GM12873 (cell line): ENCODE measurements at regions not wholly inside any gene's neighbourhood (a gene's known extent, or its start where the extent isn't known, plus 50 kb on each side); places are given as distances from the start of the nearest gene placed in this dataset.

Experiments used
- CTCF ChIP-seq: IDR thresholded peaks from 2 replicates; pipeline ENCODE4 v1.5.1; 2012; ENCODE audit warnings: low read depth, mild to moderate bottlenecking, moderate library complexity, low read length, control low read depth; ENCODE audit not compliant: insufficient read depth; ENCODE audit errors: missing control alignments

- TF ChIP-seq CTCF = no peak
These were observed 129.3 kb upstream of the NECTIN1 start for GRCh38 chr11:119858288-119858687.

- no peak for TF ChIP-seq CTCF
These were observed 127.9 kb upstream of the NECTIN1 start for GRCh38 chr11:119856681-119857485.

- TF ChIP-seq CTCF = no peak
These were observed 126.1 kb upstream of the NECTIN1 start for GRCh38 chr11:119855066-119855465.

GRCh38 chr11:119854521-119854920 lies 125.5 kb upstream of the NECTIN1 start:
- no peak for TF ChIP-seq CTCF

- TF ChIP-seq CTCF = no peak
These were observed 124.8 kb upstream of the NECTIN1 start for GRCh38 chr11:119853581-119854360.

GRCh38 chr11:119852741-119853140 lies 123.7 kb upstream of the NECTIN1 start:
- TF ChIP-seq CTCF = no peak

GRCh38 chr11:119850822-119851409 lies 121.9 kb upstream of the NECTIN1 start:
- TF ChIP-seq CTCF = no peak
